IMR-90 (cell line): ENCODE measurements at regions not wholly inside any gene's neighbourhood (a gene's known extent, or its start where the extent isn't known, plus 50 kb on each side); places are given as distances from the start of the nearest gene placed in this dataset.

Experiments used
- POLR2A ChIP-seq: IDR thresholded peaks from 2 replicates; pipeline ENCODE4 v1.6.1; 2012; ENCODE audit warnings: mild to moderate bottlenecking, low read depth, low read length
- RAD21 ChIP-seq: IDR thresholded peaks from 2 replicates; pipeline ENCODE4 v1.6.1; 2012; ENCODE audit warnings: low read length, improper control_type of control experiment
- USF2 ChIP-seq: fragments of 150-350 bp; IDR thresholded peaks from 2 replicates; pipeline ENCODE4 v1.6.1; 2017; ENCODE audit warnings: mild to moderate bottlenecking, antibody characterized with exemption, low read length, low read depth
- TF ChIP-seq, protein P1 (sequence below): conservative IDR thresholded peaks from 2 replicates; pipeline ENCODE4 v1.5.1; 2012; ENCODE audit warnings: mild to moderate bottlenecking, low read depth, low read length, improper control_type of control experiment

DNA sequence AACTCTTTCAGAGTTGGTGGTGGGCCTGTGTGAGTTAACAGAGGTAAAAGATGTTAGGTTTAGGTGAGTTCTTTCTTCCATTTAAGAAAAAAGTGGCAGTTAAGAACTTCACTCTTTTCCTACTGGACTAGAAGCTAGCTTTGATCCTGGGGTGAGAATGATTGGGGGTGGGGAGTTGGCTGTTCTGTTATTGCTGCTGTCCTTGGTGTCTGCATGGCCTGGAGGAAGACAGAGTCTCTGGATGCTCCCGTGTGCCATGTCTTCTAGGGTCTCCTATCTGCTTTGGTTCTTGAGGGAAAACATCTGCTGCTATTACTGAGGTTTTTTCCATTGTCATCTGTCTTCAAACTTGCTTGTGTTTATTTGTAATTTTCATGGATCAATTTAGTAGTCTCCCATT lies 275.7 kb downstream of the HLX start:
- TF ChIP-seq, protein P1, sequence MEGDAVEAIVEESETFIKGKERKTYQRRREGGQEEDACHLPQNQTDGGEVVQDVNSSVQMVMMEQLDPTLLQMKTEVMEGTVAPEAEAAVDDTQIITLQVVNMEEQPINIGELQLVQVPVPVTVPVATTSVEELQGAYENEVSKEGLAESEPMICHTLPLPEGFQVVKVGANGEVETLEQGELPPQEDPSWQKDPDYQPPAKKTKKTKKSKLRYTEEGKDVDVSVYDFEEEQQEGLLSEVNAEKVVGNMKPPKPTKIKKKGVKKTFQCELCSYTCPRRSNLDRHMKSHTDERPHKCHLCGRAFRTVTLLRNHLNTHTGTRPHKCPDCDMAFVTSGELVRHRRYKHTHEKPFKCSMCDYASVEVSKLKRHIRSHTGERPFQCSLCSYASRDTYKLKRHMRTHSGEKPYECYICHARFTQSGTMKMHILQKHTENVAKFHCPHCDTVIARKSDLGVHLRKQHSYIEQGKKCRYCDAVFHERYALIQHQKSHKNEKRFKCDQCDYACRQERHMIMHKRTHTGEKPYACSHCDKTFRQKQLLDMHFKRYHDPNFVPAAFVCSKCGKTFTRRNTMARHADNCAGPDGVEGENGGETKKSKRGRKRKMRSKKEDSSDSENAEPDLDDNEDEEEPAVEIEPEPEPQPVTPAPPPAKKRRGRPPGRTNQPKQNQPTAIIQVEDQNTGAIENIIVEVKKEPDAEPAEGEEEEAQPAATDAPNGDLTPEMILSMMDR, result no peak
- TF ChIP-seq POLR2A (no peak), RAD21 (no peak), USF2 (no peak)
